SU-DHL-6 (cell line): ENCODE measurements at regions not wholly inside any gene's neighbourhood (a gene's known extent, or its start where the extent isn't known, plus 50 kb on each side); places are given as distances from the start of the nearest gene placed in this dataset.

ENCODE experiments used
- CTCF ChIP-seq: fragments of 200-600 bp; sonication (generic); IDR thresholded peaks from one replicate; pipeline ENCODE4 v1.5.1; 2017; ENCODE audit warnings: antibody characterized with exemption, mild to moderate bottlenecking, low read length, moderate library complexity; ENCODE audit not compliant: insufficient read depth, poor library complexity, severe bottlenecking
- EZH2phosphoT487 ChIP-seq: fragments of 200-600 bp; sonication (generic), shearing (Covaris generic); conservative IDR thresholded peaks from 2 replicates; pipeline ENCODE4 v1.6.1; 2018; ENCODE audit warnings: mild to moderate bottlenecking, antibody characterized with exemption, low read length, moderate library complexity, mixed read lengths

DNA sequence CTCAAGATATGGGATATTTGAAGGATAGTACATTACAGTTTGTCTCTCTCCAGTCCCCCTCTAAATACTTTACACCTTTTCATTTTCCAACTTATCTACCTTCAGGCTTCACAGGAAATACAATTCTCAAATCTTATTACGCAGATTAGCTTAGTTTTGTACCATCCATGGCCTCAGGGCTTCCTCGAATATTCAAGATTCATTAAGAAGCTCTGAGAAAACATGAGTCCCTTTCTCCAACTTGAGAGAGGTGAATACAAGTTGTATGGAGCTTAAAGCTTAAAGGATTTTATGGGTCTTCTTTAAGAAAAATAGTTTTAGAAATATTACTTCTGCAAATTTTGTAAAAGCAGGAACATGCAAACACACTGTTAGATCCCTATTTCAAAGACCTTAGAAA lies 1212.5 kb downstream of the GALC start:
- TF ChIP-seq CTCF (no peak), EZH2phosphoT487 (no peak)
